Tibial artery (tissue), 4 donors: ENCODE measurements at regions not wholly inside any gene's neighbourhood (a gene's known extent, or its start where the extent isn't known, plus 50 kb on each side); places are given as distances from the start of the nearest gene placed in this dataset.

Source experiments
- DNase-seq, 2 donors: peaks; one replicate each; pipeline ENCODE4 v3.0.0-alpha.2; 2019
- H3K27ac ChIP-seq, 2 donors: fragments of 200-600 bp; sonication (generic) in 1 of 2; 1 replicate in 1 of 2; 2 replicates in 1 of 2; pipeline ENCODE4 v1.5.1; 2018 to 2019; ENCODE audit warnings: mild to moderate bottlenecking in 1 of 2
- H3K27me3 ChIP-seq, 2 donors: fragments of 200-600 bp; sonication (generic) in 1 of 2; one replicate each; pipeline versions ENCODE4 v1.5.1 to v1.6.0; 2016 to 2019
- H3K36me3 ChIP-seq, 3 donors: fragments of 200-600 bp; sonication (generic) in 2 of 3; one replicate each; pipeline ENCODE4 v1.5.1; 2016 to 2019; ENCODE audit warnings: mild to moderate bottlenecking in 2 of 3
- H3K4me1 ChIP-seq, 4 donors: fragments of 200-600 bp; sonication (generic) in 2 of 4; 1 replicate in 3 of 4; 2 replicates in 1 of 4; pipeline ENCODE4 v1.5.1; 2016 to 2019
- H3K4me3 ChIP-seq, 2 donors: fragments of 200-600 bp; sonication (generic) in 1 of 2; 1 replicate in 1 of 2; 2 replicates in 1 of 2; pipeline ENCODE4 v1.5.1; 2018 to 2019; ENCODE audit warnings: mild to moderate bottlenecking in 2 of 2
- H3K9me3 ChIP-seq, 3 donors: fragments of 200-600 bp; sonication (generic) in 1 of 3; one replicate each; pipeline ENCODE4 v1.5.1; 2016 to 2019
- intact Hi-C: fragments of 100-400 bp; cut with DNase I; formaldehyde crosslinking; loops from one replicate; pipeline ENCODE4 v1.15.0; 2023; ENCODE audit warnings: low total_unique reads
- TF ChIP-seq, protein P1 (sequence below), 2 experiments: fragments of 200-600 bp in 1 of 2; fragments of 450-650 bp in 1 of 2; IDR thresholded peaks; one replicate each; pipeline ENCODE4 v1.5.1; 2017 to 2019; ENCODE audit warnings: antibody characterized with exemption in 2 of 2, mild to moderate bottlenecking in 1 of 2, moderate library complexity in 1 of 2

DNA sequence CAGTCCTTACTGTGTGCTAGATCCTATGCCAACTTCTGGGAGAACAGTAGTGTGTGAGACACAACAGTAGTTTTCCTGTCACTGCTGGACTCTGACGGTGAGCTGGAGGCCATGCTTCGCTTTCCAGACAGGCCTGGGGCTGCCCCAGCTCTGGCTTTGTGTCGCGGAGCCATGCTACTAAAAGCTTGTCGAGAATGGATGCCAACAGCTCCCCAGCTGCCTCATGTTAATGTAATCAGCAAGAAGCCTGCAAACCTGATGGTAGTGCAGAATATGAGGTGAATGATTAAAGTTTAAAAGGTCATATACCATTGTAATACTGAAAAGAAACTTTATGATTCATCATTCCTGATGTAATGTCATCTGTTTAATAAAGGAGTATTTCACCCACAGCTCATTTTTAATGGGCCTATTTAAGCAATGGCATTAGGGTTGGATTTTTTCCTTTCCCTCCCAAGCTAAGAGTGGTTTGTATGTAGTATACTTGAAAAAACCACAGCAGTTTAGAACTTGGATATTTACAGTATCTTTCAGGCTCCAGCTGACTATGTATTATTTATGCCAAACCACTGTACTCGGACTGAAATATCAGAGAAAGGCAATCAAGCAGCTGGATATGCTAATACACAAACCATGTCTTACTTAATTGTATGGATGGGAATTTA lies 343.0 kb downstream of the NUF2 start:
- H3K4me3 ChIP-seq, result no peak overlapping the region
- TF ChIP-seq, protein P1, sequence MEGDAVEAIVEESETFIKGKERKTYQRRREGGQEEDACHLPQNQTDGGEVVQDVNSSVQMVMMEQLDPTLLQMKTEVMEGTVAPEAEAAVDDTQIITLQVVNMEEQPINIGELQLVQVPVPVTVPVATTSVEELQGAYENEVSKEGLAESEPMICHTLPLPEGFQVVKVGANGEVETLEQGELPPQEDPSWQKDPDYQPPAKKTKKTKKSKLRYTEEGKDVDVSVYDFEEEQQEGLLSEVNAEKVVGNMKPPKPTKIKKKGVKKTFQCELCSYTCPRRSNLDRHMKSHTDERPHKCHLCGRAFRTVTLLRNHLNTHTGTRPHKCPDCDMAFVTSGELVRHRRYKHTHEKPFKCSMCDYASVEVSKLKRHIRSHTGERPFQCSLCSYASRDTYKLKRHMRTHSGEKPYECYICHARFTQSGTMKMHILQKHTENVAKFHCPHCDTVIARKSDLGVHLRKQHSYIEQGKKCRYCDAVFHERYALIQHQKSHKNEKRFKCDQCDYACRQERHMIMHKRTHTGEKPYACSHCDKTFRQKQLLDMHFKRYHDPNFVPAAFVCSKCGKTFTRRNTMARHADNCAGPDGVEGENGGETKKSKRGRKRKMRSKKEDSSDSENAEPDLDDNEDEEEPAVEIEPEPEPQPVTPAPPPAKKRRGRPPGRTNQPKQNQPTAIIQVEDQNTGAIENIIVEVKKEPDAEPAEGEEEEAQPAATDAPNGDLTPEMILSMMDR (IDR thresholded peaks at IDR 0.05), result no peak
- no peaks in the 10 kb centered on the region for H3K27me3 ChIP-seq
- intact Hi-C loops, result no loop called here
- H3K9me3 ChIP-seq, result no peaks in the 10 kb centered on the region
- no peak overlapping the region for H3K27ac ChIP-seq
- no peaks in the 10 kb centered on the region for H3K36me3 ChIP-seq
- DNase-seq, result no peak
- H3K4me1 ChIP-seq, result no peaks in the 10 kb centered on the region

DNA sequence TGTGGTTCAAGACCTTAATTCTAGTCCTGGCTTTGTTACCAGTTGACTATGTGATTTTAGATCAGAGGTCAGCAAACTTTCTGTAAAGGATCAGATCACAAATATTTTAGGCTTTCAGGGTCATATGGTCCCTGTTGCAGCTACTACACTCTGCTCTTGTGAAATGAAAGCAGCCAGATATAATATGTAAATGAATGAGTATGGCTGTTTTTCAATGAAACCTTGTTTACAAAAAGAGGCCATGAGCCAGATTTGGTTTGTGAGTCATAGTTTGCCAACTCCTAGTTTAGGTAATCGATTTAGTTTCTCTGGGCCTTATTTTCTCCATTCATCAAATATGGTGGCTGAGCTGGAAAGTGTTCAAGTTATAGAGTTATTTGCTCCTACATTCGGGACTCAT lies 346.7 kb downstream of the NUF2 start:
- no peaks in the 10 kb centered on the region for H3K27me3 ChIP-seq
- H3K9me3 ChIP-seq, result no peaks in the 10 kb centered on the region
- H3K36me3 ChIP-seq, result no peaks in the 10 kb centered on the region
- DNase-seq, result no peak
- no peaks in the 10 kb centered on the region for H3K4me1 ChIP-seq
- intact Hi-C loops, result no loop called here
- TF ChIP-seq, protein P1 (IDR thresholded peaks at IDR 0.05), result no peak
- H3K27ac ChIP-seq, result no peak overlapping the region
- no peak overlapping the region for H3K4me3 ChIP-seq

DNA sequence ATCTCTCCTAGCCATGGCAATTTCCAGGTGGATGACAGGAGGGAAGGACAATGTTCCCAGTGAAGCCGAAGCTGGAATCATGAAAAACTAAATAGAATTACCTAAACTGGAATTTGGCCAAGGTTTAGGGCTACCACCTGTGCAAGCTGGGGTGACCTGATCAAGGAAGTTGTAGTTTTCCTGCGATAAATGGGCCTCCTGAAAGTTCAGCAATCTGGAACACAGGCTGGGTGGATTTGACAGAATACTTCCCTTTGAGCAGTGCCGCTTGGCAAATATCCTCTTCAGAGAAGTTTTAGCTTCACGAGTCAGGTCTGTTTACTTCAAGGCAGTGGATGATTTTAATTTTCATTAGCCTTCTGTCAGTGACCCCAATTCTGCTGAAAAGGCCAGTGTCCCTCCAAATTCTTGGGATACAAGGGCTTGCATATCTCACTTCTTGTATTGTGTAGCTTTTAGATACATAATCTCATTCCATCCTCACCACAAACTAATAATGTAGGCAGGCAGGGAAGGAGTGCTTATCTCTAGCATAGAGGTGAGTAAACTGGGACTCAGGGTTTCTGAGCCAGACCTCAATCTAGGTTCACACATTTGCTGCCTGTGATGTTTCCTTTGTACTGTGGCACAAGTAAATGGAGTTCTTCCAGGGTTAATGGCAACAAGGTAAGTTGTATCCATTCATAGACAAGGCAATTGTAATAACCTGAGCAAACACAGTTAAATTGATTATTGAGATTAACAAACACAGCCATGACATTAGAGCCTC lies 349.4 kb downstream of the NUF2 start:
- Histone ChIP-seq H3K4me1 (peaks cover 0 to 4% (median 0%) of the 10 kb centered on the region in 4 donors), H3K36me3 (no peaks in the 10 kb centered on the region), H3K9me3 (no peaks in the 10 kb centered on the region), H3K4me3 (no peak overlapping the region), H3K27ac (no peak overlapping the region), H3K27me3 (no peaks in the 10 kb centered on the region)
- no peak for DNase-seq
- intact Hi-C loops, result no loop called here
- TF ChIP-seq, protein P1 (IDR thresholded peaks at IDR 0.05), result no peak

DNA sequence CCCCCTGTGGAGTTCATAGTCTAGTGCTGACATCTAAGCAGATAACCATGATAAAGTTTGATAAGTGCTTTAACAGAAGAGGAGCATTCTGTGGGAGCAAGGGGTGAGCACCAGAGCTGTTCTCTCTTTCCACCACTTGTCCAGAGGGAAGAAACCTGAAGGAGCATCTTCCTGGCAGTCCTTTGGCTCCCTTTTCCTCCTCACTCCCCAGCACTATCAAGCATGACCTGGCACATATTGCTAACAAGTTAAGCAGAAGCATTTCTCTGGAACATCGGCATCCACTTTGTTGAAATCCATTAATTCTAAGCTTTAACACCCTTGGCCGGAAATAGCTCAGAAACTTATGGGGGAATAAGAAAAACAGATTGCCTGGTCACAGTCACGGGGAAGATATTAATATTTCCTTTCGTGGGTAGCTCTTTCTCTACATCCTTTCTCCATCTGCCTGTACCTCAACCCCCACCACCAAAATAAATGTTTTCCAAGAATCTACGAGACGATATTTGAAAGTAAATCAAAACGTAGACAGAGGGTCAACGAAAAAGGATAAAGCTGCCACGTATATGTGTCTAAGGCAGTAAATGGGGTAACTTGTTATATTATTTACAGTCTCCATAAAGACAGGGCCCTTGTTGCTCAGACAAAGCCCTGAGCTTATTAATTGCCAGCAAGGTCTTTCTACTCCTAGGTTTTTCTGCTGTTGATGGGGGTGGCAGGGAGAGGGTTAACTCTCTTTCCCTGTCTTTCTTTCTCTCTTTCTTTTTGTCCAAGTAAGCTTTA lies 351.4 kb downstream of the NUF2 start:
- no peak overlapping the region for H3K27ac ChIP-seq
- no peaks in the 10 kb centered on the region for H3K27me3 ChIP-seq
- H3K4me3 ChIP-seq, result no peak overlapping the region
- no peaks in the 10 kb centered on the region for H3K36me3 ChIP-seq
- peaks cover 0 to 4% (median 0%) of the 10 kb centered on the region in 4 donors for H3K4me1 ChIP-seq
- intact Hi-C loops, result no loop called here
- TF ChIP-seq, protein P1 (IDR thresholded peaks at IDR 0.05), result no peak
- H3K9me3 ChIP-seq, result no peaks in the 10 kb centered on the region
- no peak for DNase-seq

DNA sequence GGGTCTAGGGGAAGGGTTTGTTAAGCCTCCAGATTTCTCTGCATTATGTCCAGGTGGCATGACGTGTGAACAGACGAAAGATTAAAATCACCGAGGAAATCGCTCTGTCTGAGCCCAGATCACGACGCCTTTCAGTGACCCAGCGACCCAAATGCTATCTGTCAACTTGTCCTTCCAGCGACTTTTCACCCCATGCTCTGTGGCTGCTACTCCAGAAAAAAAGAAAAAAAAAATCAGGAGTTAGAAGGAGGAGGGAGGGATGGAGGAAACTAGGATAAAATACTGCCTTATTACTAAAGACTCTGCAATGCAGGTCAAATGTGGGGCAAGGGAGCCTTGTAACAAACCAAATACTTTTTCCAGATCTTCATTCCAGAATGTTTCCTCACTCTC lies 352.0 kb downstream of the NUF2 start:
- TF ChIP-seq, protein P1 (IDR thresholded peaks at IDR 0.05), result no peak
- H3K27me3 ChIP-seq, result no peaks in the 10 kb centered on the region
- no peak overlapping the region for H3K27ac ChIP-seq
- H3K4me1 ChIP-seq, result peaks cover 0 to 4% (median 0%) of the 10 kb centered on the region in 4 donors
- H3K9me3 ChIP-seq, result no peaks in the 10 kb centered on the region
- intact Hi-C loops, result no loop called here
- no peaks in the 10 kb centered on the region for H3K36me3 ChIP-seq
- no peak overlapping the region for H3K4me3 ChIP-seq
- DNase-seq, result no peak
